Stomach (tissue), 8 donors: ENCODE measurements at regions not wholly inside any gene's neighbourhood (a gene's known extent, or its start where the extent isn't known, plus 50 kb on each side); places are given as distances from the start of the nearest gene placed in this dataset.
"Not testable (repeated sequence)": the region's sequence is repeated elsewhere in the genome, so short reads cannot be mapped to it uniquely, and the experiment has no call there.

Experiments used
- DNase-seq, 2 donors: peaks; one replicate each; pipeline versions ENCODE4 v3.0.0 to v3.0.0-alpha.2; 2013 to 2019
- H3K27ac ChIP-seq, 5 donors: fragments of 200-600 bp in 4 of 5; sonication (generic) in 4 of 5; one replicate each; pipeline ENCODE4 v1.5.1; 2013 to 2019; ENCODE audit warnings: mild to moderate bottlenecking in 1 of 5, moderate library complexity in 1 of 5
- H3K27me3 ChIP-seq, 3 donors: fragments of 200-600 bp; sonication (generic); one replicate each; pipeline ENCODE4 v1.5.1; 2017 to 2019; ENCODE audit warnings: mixed run types in 1 of 3
- H3K36me3 ChIP-seq, 4 donors: fragments of 200-600 bp; sonication (generic); 1 replicate in 3 of 4; 2 replicates in 1 of 4; pipeline ENCODE4 v1.5.1; 2016 to 2019
- H3K4me1 ChIP-seq, 4 donors: fragments of 200-600 bp; sonication (generic); one replicate each; pipeline ENCODE4 v1.5.1; 2016 to 2019
- H3K4me3 ChIP-seq, 4 donors: fragments of 200-600 bp; sonication (generic) in 3 of 4; one replicate each; pipeline ENCODE4 v1.5.1; 2016 to 2019; ENCODE audit warnings: mild to moderate bottlenecking in 1 of 4
- H3K9me3 ChIP-seq, 4 donors: fragments of 200-600 bp; sonication (generic); one replicate each; pipeline ENCODE4 v1.5.1; 2016 to 2019
- CTCF ChIP-seq, 7 experiments: fragments of 450-650 bp in 4 of 7; fragments of 200-600 bp in 3 of 7; sonication (generic) in 3 of 7; IDR thresholded peaks; one replicate each; pipeline ENCODE4 v1.5.1; 2016 to 2019; ENCODE audit warnings: antibody characterized with exemption in 7 of 7, control low read depth in 2 of 7, mild to moderate bottlenecking in 1 of 7
- EP300 ChIP-seq: sonication (generic); formaldehyde crosslinking; IDR thresholded peaks from one replicate; pipeline ENCODE4 v1.6.1; 2017; ENCODE audit warnings: antibody characterized with exemption
- POLR2A ChIP-seq, 4 donors: fragments of 450-650 bp; IDR thresholded peaks; one replicate each; pipeline ENCODE4 v1.6.1; 2016; ENCODE audit warnings: antibody characterized with exemption in 4 of 4, control low read depth in 2 of 4, mild to moderate bottlenecking in 1 of 4, moderate library complexity in 1 of 4
- POLR2AphosphoS5 ChIP-seq, 3 donors: sonication (generic); formaldehyde crosslinking; IDR thresholded peaks; one replicate each; pipeline ENCODE4 v1.6.1; 2016; ENCODE audit warnings: antibody characterized with exemption in 3 of 3
- WGBS, 5 donors: extraction: QIAGEN DNeasy Blood & Tissue Kit in 3 of 5; methylation state at CpG; one replicate each; pipeline versions ENCODE4 v1.1.5 to v1.1.7; 2013 to 2018; 5-methylcytosine and 5-hydroxymethylcytosine counted together
- intact Hi-C: fragments of 100-400 bp; cut with DNase I; formaldehyde crosslinking; loops from one replicate; pipeline ENCODE4 v1.15.1; 2023; ENCODE audit warnings: low total_unique reads
- donor health status: healthy with polysubstance abuse.
- donor health status: Bipolar disorder and iron deficiency.
- donor health status: healthy.

- Histone ChIP-seq H3K4me3 (no peak overlapping the region), H3K36me3 (no peaks in the 10 kb centered on the region), H3K27ac (no peak overlapping the region), H3K4me1 (no peaks in the 10 kb centered on the region), H3K27me3 (no peaks in the 10 kb centered on the region), H3K9me3 (peaks cover 0 to 8% (median 0%) of the 10 kb centered on the region in 4 donors)
- no peak for DNase-seq
- 67 to 83% (median 75%) methylated on average over 5 of the region's 5 CpGs for WGBS, 5 donors
- intact Hi-C loops: no loop called here
- TF ChIP-seq CTCF (IDR thresholded peaks at IDR 0.05) (no peak), POLR2AphosphoS5 (IDR thresholded peaks at IDR 0.05) (no peak), EP300 (no peak), POLR2A (IDR thresholded peaks at IDR 0.05) (no peak)
Observed at GRCh38 chr10:77723376-77723775, 85.8 kb upstream of the KCNMA1 start.

GRCh38 chr10:77722956-77723355 lies 85.3 kb upstream of the KCNMA1 start:
- intact Hi-C loops, H3K27me3 ChIP-seq, H3K9me3 ChIP-seq, H3K36me3 ChIP-seq, H3K4me1 ChIP-seq, H3K4me3 ChIP-seq, H3K27ac ChIP-seq: not testable (repeated sequence)
- DNase-seq: peak in 1 of 2 donors; percentile 15
- WGBS, 5 donors: 39 to 44% (median 41%) methylated on average over 3 of the region's 3 CpGs

- no peaks in the 10 kb centered on the region for H3K36me3 ChIP-seq
Observed at GRCh38 chr10:77721815-77722214, 84.2 kb upstream of the KCNMA1 start.

GRCh38 chr10:77718957-77719356 lies 81.3 kb upstream of the KCNMA1 start:
- H3K27me3 ChIP-seq: peaks cover 0 to 3% (median 0%) of the 10 kb centered on the region in 3 donors
- intact Hi-C loops: loop anchor here (10.0 kb wide), 1 partner anchor 544 kb away; no protein-coding TSS in a partner anchor
- no peaks in the 10 kb centered on the region for H3K9me3 ChIP-seq
- TF ChIP-seq POLR2AphosphoS5 (IDR thresholded peaks at IDR 0.05): no peak
- no peak for TF ChIP-seq EP300
- TF ChIP-seq CTCF (IDR thresholded peaks at IDR 0.05): no peak
- DNase-seq: no peak
- H3K36me3 ChIP-seq: no peaks in the 10 kb centered on the region
- no peak overlapping the region for H3K4me3 ChIP-seq
- no peaks in the 10 kb centered on the region for H3K4me1 ChIP-seq
- no peak overlapping the region for H3K27ac ChIP-seq
- 51 to 74% (median 70%) methylated on average over 2 of the region's 2 CpGs for WGBS, 5 donors

More at GRCh38 chr10:77721815-77722214, 84.2 kb upstream of the KCNMA1 start:
- no peak overlapping the region for H3K27ac ChIP-seq
- 82 to 93% (median 89%) methylated on average over 3 of the region's 3 CpGs for WGBS, 5 donors
- intact Hi-C loops: no loop called here
- TF ChIP-seq CTCF (IDR thresholded peaks at IDR 0.05): no peak
- TF ChIP-seq POLR2A (IDR thresholded peaks at IDR 0.05): no peak
- TF ChIP-seq EP300: no peak
- no peak for TF ChIP-seq POLR2AphosphoS5 (IDR thresholded peaks at IDR 0.05)
- no peak overlapping the region for H3K4me3 ChIP-seq
- H3K9me3 ChIP-seq: peaks cover 0 to 8% (median 0%) of the 10 kb centered on the region in 4 donors
- no peaks in the 10 kb centered on the region for H3K27me3 ChIP-seq
- H3K4me1 ChIP-seq: no peaks in the 10 kb centered on the region
- no peak for DNase-seq

GRCh38 chr10:77718312-77718711 lies 80.7 kb upstream of the KCNMA1 start:
- H3K27ac ChIP-seq, H3K9me3 ChIP-seq, H3K4me1 ChIP-seq, DNase-seq, H3K4me3 ChIP-seq, H3K36me3 ChIP-seq, H3K27me3 ChIP-seq: not testable (repeated sequence)
- intact Hi-C loops: loop anchor here (10.0 kb wide), 1 partner anchor 544 kb away; no protein-coding TSS in a partner anchor
- 71 to 82% (median 80%) methylated on average over 6 of the region's 6 CpGs for WGBS, 5 donors
